ENCODE measurements at regions not wholly inside any gene's neighbourhood (a gene's known extent, or its start where the extent isn't known, plus 50 kb on each side); places are given as distances from the start of the nearest gene placed in this dataset.

- DNase-seq: no peak
Measured at GRCh38 chr4:10973686-10974085, 289.1 kb upstream of the CLNK start.

GRCh38 chr4:10971800-10972401 is 287.3 kb upstream of the CLNK start:
- DNase-seq: no peak

- no peak for DNase-seq
Measured at GRCh38 chr4:10965196-10965595, 280.6 kb upstream of the CLNK start.

- no peak for DNase-seq
Measured at GRCh38 chr4:10963958-10964703, 279.6 kb upstream of the CLNK start.

- DNase-seq: no peak
Measured at GRCh38 chr4:10963241-10963640, 278.7 kb upstream of the CLNK start.

GRCh38 chr4:10962246-10962645 is 277.7 kb upstream of the CLNK start:
- no peak for DNase-seq

GRCh38 chr4:10960389-10960788 is 275.8 kb upstream of the CLNK start:
- DNase-seq: no peak

GRCh38 chr4:10959586-10959985 is 275.0 kb upstream of the CLNK start:
- no peak for DNase-seq

GRCh38 chr4:10958226-10958856 is 273.8 kb upstream of the CLNK start:
- DNase-seq: no peak

GRCh38 chr4:10951306-10951705 is 266.7 kb upstream of the CLNK start:
- DNase-seq: no peak

GRCh38 chr4:10949039-10949733 is 264.6 kb upstream of the CLNK start:
- DNase-seq: no peak

- DNase-seq: no peak
Measured at GRCh38 chr4:10947898-10948297, 263.3 kb upstream of the CLNK start.

GRCh38 chr4:10944321-10944720 is 259.8 kb upstream of the CLNK start:
- no peak for DNase-seq

GRCh38 chr4:10942156-10942555 is 257.6 kb upstream of the CLNK start:
- DNase-seq: no peak

GRCh38 chr4:10929818-10930217 is 245.2 kb upstream of the CLNK start:
- no peak for DNase-seq

GRCh38 chr4:10925996-10926395 is 241.4 kb upstream of the CLNK start:
- no peak for DNase-seq

GRCh38 chr4:10924274-10924673 is 239.7 kb upstream of the CLNK start:
- DNase-seq: no peak

- DNase-seq: no peak
Measured at GRCh38 chr4:10917566-10917965, 233.0 kb upstream of the CLNK start.

GRCh38 chr4:10898072-10898471 is 213.5 kb upstream of the CLNK start:
- DNase-seq: no peak

- DNase-seq: no peak
Measured at GRCh38 chr4:10897076-10897475, 212.5 kb upstream of the CLNK start.

- DNase-seq: no peak
Measured at GRCh38 chr4:10893395-10893794, 208.8 kb upstream of the CLNK start.

- no peak for DNase-seq
Measured at GRCh38 chr4:10891866-10892265, 207.3 kb upstream of the CLNK start.

- no peak for DNase-seq
Measured at GRCh38 chr4:10889819-10890218, 205.3 kb upstream of the CLNK start.

Measured in CD4-positive, alpha-beta T cell treated with Interferon gamma for 1 hour (primary cell).